HFF-Myc (cell line): ENCODE measurements at regions not wholly inside any gene's neighbourhood (a gene's known extent, or its start where the extent isn't known, plus 50 kb on each side); places are given as distances from the start of the nearest gene placed in this dataset.

Experiments used
- DNase-seq: peaks from one replicate; pipeline ENCODE4 v3.0.0-alpha.2; 2011; ENCODE audit warnings: low read depth; ENCODE audit errors: extremely low read depth
- H3K4me3 ChIP-seq: replicated peaks from 2 replicates; pipeline ENCODE4 v1.5.1; 2011; ENCODE audit warnings: low read depth, mild to moderate bottlenecking, control low read depth, low read length
- TF ChIP-seq, protein P1 (sequence below): IDR thresholded peaks from 2 replicates; pipeline ENCODE4 v1.5.1; 2012; ENCODE audit warnings: mild to moderate bottlenecking, low read depth, low read length, control low read depth; ENCODE audit errors: missing control alignments

DNA sequence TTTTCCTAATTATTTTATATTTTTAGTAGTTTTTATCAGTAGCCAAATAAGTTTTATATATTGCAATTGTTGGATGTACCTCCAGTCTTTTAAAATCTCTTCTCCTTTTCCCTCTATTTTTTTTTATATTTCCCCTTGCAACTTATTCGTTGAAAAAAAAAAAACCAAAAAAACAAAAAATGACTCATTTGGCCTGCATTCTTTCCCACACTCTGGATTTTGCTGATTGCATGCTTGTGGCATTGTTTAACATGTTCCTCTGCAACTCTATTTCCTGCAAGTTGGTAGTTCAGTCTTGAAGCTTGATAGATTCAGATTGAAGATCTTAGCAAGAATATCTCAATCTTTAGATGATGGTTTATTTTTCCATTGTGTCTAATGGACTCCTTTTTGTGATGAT is 260.6 kb upstream of the BOD1L1 start:
- DNase-seq = no peak
- no peak overlapping the region for H3K4me3 ChIP-seq
- TF ChIP-seq, protein P1, sequence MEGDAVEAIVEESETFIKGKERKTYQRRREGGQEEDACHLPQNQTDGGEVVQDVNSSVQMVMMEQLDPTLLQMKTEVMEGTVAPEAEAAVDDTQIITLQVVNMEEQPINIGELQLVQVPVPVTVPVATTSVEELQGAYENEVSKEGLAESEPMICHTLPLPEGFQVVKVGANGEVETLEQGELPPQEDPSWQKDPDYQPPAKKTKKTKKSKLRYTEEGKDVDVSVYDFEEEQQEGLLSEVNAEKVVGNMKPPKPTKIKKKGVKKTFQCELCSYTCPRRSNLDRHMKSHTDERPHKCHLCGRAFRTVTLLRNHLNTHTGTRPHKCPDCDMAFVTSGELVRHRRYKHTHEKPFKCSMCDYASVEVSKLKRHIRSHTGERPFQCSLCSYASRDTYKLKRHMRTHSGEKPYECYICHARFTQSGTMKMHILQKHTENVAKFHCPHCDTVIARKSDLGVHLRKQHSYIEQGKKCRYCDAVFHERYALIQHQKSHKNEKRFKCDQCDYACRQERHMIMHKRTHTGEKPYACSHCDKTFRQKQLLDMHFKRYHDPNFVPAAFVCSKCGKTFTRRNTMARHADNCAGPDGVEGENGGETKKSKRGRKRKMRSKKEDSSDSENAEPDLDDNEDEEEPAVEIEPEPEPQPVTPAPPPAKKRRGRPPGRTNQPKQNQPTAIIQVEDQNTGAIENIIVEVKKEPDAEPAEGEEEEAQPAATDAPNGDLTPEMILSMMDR = no peak

DNA sequence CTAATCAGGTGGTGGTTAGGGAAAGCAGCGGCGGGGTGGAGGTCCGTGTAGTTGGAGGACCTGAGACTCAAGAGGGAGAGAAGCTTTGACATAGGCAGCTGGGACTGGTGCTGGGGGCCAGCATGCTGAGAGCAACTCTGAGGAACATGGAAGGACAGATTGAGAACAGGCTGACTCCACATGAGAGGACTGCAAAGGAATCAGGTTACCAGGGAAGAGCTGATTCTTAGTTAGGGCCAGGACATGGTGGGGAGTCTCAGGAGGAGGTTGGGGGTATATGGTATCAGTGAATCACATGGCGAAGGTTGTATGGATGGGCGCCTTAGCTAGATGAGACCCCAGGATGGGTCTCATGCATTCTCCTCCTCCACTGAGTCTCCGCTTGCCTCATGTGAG is 264.0 kb upstream of the BOD1L1 start:
- TF ChIP-seq, protein P1 = no peak
- H3K4me3 ChIP-seq = no peak overlapping the region
- DNase-seq = no peak

DNA sequence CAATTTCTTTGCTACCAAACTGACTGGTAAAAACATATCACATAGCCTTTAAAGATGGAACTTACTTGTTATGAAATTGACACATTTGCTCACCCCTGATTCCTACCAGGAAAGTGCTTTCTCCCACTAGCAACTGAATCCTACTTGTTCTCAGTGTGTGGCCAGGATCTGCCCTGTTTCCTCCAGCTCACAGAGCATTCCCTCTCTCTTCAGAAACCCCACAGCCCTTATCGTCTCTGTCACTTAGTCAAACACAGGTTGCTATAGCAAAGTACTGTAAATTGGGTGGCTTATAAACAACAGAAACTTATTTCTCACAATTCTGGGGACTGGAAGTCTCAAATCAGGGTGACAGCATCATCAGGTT is 265.2 kb upstream of the BOD1L1 start:
- TF ChIP-seq, protein P1 = no peak
- H3K4me3 ChIP-seq = no peak overlapping the region
- no peak for DNase-seq

DNA sequence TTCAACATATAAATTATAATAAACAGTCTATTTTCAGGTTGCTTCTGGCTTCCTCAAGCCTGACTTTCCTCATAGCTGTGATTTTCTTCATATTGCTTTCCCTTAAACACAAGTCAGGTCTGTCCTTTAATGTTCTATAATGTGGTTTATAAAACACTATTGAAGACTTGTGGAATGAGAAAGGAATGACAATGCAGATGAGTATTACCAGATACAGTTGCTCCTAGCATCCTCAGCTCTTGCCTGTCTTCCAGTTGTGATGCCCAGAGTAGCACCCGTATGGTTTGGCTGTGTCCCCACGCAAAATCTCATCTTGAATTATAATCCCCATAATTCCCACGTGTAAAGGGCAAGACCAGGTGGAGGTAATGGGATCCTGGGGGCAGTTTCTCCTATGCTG is 265.7 kb upstream of the BOD1L1 start:
- TF ChIP-seq, protein P1 = no peak
- no peak overlapping the region for H3K4me3 ChIP-seq
- DNase-seq = no peak

DNA sequence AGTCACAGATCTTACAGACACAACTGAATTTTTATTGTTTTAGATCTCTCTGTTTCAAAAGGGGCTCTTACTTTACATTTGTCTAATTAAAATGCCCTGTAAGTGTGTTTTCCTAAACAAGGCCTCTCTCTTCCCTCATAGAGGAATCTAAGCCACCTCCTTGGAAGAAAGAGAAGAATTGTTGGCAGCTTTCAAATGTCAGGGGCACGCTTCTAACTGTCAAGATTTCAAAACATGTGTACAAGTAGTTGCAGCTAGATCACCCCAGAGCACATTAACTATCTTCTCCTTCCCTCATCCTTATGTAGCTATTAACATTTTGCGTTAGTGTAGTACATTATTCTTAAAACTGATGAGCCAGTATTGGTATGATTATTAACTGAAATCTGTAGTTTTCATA is 266.5 kb upstream of the BOD1L1 start:
- H3K4me3 ChIP-seq = no peak overlapping the region
- DNase-seq = no peak
- TF ChIP-seq, protein P1 = no peak

DNA sequence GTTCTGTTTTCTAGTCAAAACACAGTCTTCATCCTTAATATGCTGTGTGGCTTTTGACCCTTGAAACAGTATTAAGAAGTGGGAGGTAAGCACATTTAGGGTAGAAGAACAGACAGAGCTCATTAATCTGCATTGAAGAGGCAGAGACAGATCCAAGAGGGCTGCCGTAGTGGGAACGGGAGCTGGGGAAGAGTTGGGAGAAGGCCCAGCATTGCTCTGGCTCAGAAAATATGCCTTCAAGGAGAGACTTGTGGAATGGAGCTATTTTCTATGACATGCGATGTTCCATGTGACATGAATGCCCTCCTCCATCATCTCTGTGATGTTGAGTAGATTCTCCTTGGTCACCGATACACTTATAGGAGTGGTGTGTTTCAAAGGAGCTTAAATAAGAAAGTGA is 273.3 kb upstream of the BOD1L1 start:
- no peak for DNase-seq
- no peak overlapping the region for H3K4me3 ChIP-seq
- TF ChIP-seq, protein P1 = no peak

DNA sequence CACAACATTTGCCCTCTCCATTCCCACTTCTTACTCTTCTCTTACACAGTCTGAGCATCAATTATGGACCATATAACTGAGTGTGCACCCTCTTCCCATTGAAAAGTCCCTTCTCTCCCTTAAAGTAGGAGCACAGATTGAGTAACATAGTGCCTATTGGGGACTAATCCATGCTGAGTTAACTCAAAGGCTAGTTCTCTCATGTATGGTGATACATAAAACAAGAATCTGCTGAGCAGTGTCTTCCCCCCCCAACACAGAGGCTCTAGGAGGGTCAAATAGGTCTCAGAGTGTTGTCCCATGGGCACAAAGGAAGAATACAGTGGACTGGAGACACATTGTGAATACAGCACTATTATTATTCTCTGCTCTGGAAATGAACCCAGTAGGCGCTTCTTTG is 274.6 kb upstream of the BOD1L1 start:
- no peak for DNase-seq
- TF ChIP-seq, protein P1 = no peak
- no peak overlapping the region for H3K4me3 ChIP-seq
